Suprapubic skin (tissue), 4 donors: ENCODE measurements at regions not wholly inside any gene's neighbourhood (a gene's known extent, or its start where the extent isn't known, plus 50 kb on each side); places are given as distances from the start of the nearest gene placed in this dataset.
"Not testable (repeated sequence)": the region's sequence is repeated elsewhere in the genome, so short reads cannot be mapped to it uniquely, and the experiment has no call there.

ENCODE experiments used
- DNase-seq, 2 donors: peaks; one replicate each; pipeline ENCODE4 v3.0.0-alpha.2; 2019; ENCODE audit warnings: low spot score in 2 of 2
- H3K27ac ChIP-seq: fragments of 200-600 bp; sonication (generic); one replicate; pipeline ENCODE4 v1.5.1; 2019
- H3K27me3 ChIP-seq: fragments of 200-600 bp; sonication (generic); one replicate; pipeline ENCODE4 v1.5.1; 2019
- H3K36me3 ChIP-seq: fragments of 200-600 bp; sonication (generic); one replicate; pipeline ENCODE4 v1.5.1; 2019
- H3K4me1 ChIP-seq: fragments of 200-600 bp; sonication (generic); one replicate; pipeline ENCODE4 v1.5.1; 2019
- H3K4me3 ChIP-seq: fragments of 200-600 bp; sonication (generic); one replicate; pipeline ENCODE4 v1.5.1; 2019; ENCODE audit warnings: mild to moderate bottlenecking
- H3K9me3 ChIP-seq: fragments of 200-600 bp; sonication (generic); one replicate; pipeline ENCODE4 v1.5.1; 2019
- CTCF ChIP-seq, 2 donors: fragments of 200-600 bp in 1 of 2; fragments of 450-650 bp in 1 of 2; sonication (generic) in 1 of 2; IDR thresholded peaks; one replicate each; pipeline ENCODE4 v1.5.1; 2016 to 2019; ENCODE audit warnings: antibody characterized with exemption in 2 of 2, mild to moderate bottlenecking in 1 of 2, moderate library complexity in 1 of 2
- EP300 ChIP-seq: sonication (generic); formaldehyde crosslinking; IDR thresholded peaks from one replicate; pipeline ENCODE4 v1.6.1; 2017; ENCODE audit warnings: antibody characterized with exemption
- POLR2A ChIP-seq, 2 donors: fragments of 450-650 bp; IDR thresholded peaks; one replicate each; pipeline ENCODE4 v1.6.1; 2017; ENCODE audit warnings: antibody characterized with exemption in 2 of 2, mild to moderate bottlenecking in 2 of 2, moderate library complexity in 2 of 2
- POLR2AphosphoS5 ChIP-seq, 3 donors: sonication (generic); formaldehyde crosslinking; IDR thresholded peaks; one replicate each; pipeline ENCODE4 v1.6.1; 2017; ENCODE audit warnings: antibody characterized with exemption in 3 of 3
- WGBS: methylation state at CpG from one replicate; pipeline ENCODE4 v1.1.5; 2018; 5-methylcytosine and 5-hydroxymethylcytosine counted together

- no peaks in the 10 kb centered on the region for H3K9me3 ChIP-seq
- WGBS, result 66% methylated on average over 1 of the region's 1 CpG
- no peak for DNase-seq
- H3K4me1 ChIP-seq, result no peaks in the 10 kb centered on the region
- no peaks in the 10 kb centered on the region for H3K27me3 ChIP-seq
- H3K36me3 ChIP-seq, result no peaks in the 10 kb centered on the region
- H3K27ac ChIP-seq, result no peak overlapping the region
- TF ChIP-seq POLR2AphosphoS5 (IDR thresholded peaks at IDR 0.05) (no peak), POLR2A (IDR thresholded peaks at IDR 0.05) (no peak), EP300 (no peak), CTCF (IDR thresholded peaks at IDR 0.05) (no peak)
- no peak overlapping the region for H3K4me3 ChIP-seq
Measured at GRCh38 chr1:104266612-104267011, 516.9 kb downstream of the AMY1C start.

GRCh38 chr1:104288322-104288721, 538.6 kb downstream of the AMY1C start:
- 96% methylated on average over 4 of the region's 4 CpGs for WGBS
- H3K27ac ChIP-seq, H3K4me1 ChIP-seq: not testable (repeated sequence)

GRCh38 chr1:104291156-104291555, 541.5 kb downstream of the AMY1C start:
- no peak overlapping the region for H3K4me3 ChIP-seq
- DNase-seq, result no peak
- whole genome bisulfite sequencing, result 94% methylated on average over 1 of the region's 1 CpG
- no peak for TF ChIP-seq POLR2AphosphoS5 (IDR thresholded peaks at IDR 0.05)
- TF ChIP-seq POLR2A (IDR thresholded peaks at IDR 0.05), result no peak
- no peak for TF ChIP-seq EP300
- no peak for TF ChIP-seq CTCF (IDR thresholded peaks at IDR 0.05)
- no peaks in the 10 kb centered on the region for H3K36me3 ChIP-seq
- no peaks in the 10 kb centered on the region for H3K4me1 ChIP-seq
- no peak overlapping the region for H3K27ac ChIP-seq
- no peaks in the 10 kb centered on the region for H3K27me3 ChIP-seq
- H3K9me3 ChIP-seq, result peaks cover 7% of the 10 kb centered on the region

More at GRCh38 chr1:104288322-104288721, 538.6 kb downstream of the AMY1C start:
- not testable (repeated sequence) for DNase-seq, H3K9me3 ChIP-seq, H3K36me3 ChIP-seq, H3K4me3 ChIP-seq, H3K27me3 ChIP-seq

GRCh38 chr1:104294259-104294658, 544.6 kb downstream of the AMY1C start:
- no peaks in the 10 kb centered on the region for H3K36me3 ChIP-seq
- DNase-seq, result no peak
- no peak for TF ChIP-seq POLR2AphosphoS5 (IDR thresholded peaks at IDR 0.05)
- WGBS, result 49% methylated on average over 3 of the region's 3 CpGs
- H3K27ac ChIP-seq, result no peak overlapping the region
- H3K27me3 ChIP-seq, result no peaks in the 10 kb centered on the region
- peaks cover 11% of the 10 kb centered on the region for H3K9me3 ChIP-seq
- no peaks in the 10 kb centered on the region for H3K4me1 ChIP-seq
- H3K4me3 ChIP-seq, result no peak overlapping the region

- no peak for DNase-seq
- Histone ChIP-seq H3K4me3 (no peak overlapping the region), H3K27me3 (no peaks in the 10 kb centered on the region), H3K36me3 (no peaks in the 10 kb centered on the region), H3K4me1 (no peaks in the 10 kb centered on the region), H3K27ac (no peak overlapping the region), H3K9me3 (peaks cover 11% of the 10 kb centered on the region)
- WGBS, result 50% methylated on average over 3 of the region's 3 CpGs
- TF ChIP-seq EP300, result no peak
- no peak for TF ChIP-seq POLR2A (IDR thresholded peaks at IDR 0.05)
- TF ChIP-seq CTCF (IDR thresholded peaks at IDR 0.05), result no peak
- TF ChIP-seq POLR2AphosphoS5 (IDR thresholded peaks at IDR 0.05), result no peak
Measured at GRCh38 chr1:104295511-104295910, 545.8 kb downstream of the AMY1C start.

GRCh38 chr1:104309673-104310072, 560.0 kb downstream of the AMY1C start:
- no peak overlapping the region for H3K4me3 ChIP-seq
- H3K27me3 ChIP-seq, result no peaks in the 10 kb centered on the region
- H3K36me3 ChIP-seq, result no peaks in the 10 kb centered on the region
- no peak for DNase-seq
- no peak for TF ChIP-seq POLR2A (IDR thresholded peaks at IDR 0.05)
- 26% methylated on average over 1 of the region's 1 CpG for WGBS
- H3K27ac ChIP-seq, result no peak overlapping the region
- H3K4me1 ChIP-seq, result no peaks in the 10 kb centered on the region
- peaks cover 10% of the 10 kb centered on the region for H3K9me3 ChIP-seq

GRCh38 chr1:104315823-104316222, 566.1 kb downstream of the AMY1C start:
- no peak overlapping the region for H3K27ac ChIP-seq
- H3K9me3 ChIP-seq, result peaks cover 5% of the 10 kb centered on the region
- no peaks in the 10 kb centered on the region for H3K36me3 ChIP-seq
- WGBS, result 61% methylated on average over 2 of the region's 2 CpGs
- H3K4me3 ChIP-seq, result no peak overlapping the region
- DNase-seq, result no peak
- TF ChIP-seq POLR2AphosphoS5 (IDR thresholded peaks at IDR 0.05) (no peak), CTCF (IDR thresholded peaks at IDR 0.05) (no peak), POLR2A (IDR thresholded peaks at IDR 0.05) (no peak), EP300 (no peak)
- H3K27me3 ChIP-seq, result no peaks in the 10 kb centered on the region
- H3K4me1 ChIP-seq, result no peaks in the 10 kb centered on the region
